Vagina (tissue), 2 donors: ENCODE measurements at regions not wholly inside any gene's neighbourhood (a gene's known extent, or its start where the extent isn't known, plus 50 kb on each side); places are given as distances from the start of the nearest gene placed in this dataset.
"Not testable (repeated sequence)": the region's sequence is repeated elsewhere in the genome, so short reads cannot be mapped to it uniquely, and the experiment has no call there.

Source experiments
- DNase-seq, 2 donors: peaks; one replicate each; pipeline ENCODE4 v3.0.0-alpha.2; 2017; ENCODE audit errors: extremely low spot score in 2 of 2
- H3K27ac ChIP-seq: fragments of 200-600 bp; sonication (generic); one replicate; pipeline ENCODE4 v1.5.1; 2019
- H3K27me3 ChIP-seq: fragments of 200-600 bp; sonication (generic); one replicate; pipeline ENCODE4 v1.5.1; 2019
- H3K36me3 ChIP-seq, 2 donors: fragments of 200-600 bp; sonication (generic); one replicate each; pipeline ENCODE4 v1.5.1; 2017 to 2019
- H3K4me1 ChIP-seq: fragments of 200-600 bp; sonication (generic); one replicate; pipeline ENCODE4 v1.5.1; 2019
- H3K4me3 ChIP-seq, 2 donors: fragments of 200-600 bp; sonication (generic); 1 replicate in 1 of 2; 2 replicates in 1 of 2; pipeline ENCODE4 v1.5.1; 2016 to 2019
- H3K9me3 ChIP-seq: fragments of 200-600 bp; sonication (generic); one replicate; pipeline ENCODE4 v1.5.1; 2019
- CTCF ChIP-seq, 3 experiments: fragments of 450-650 bp in 2 of 3; fragments of 200-600 bp in 1 of 3; sonication (generic) in 1 of 3; IDR thresholded peaks; one replicate each; pipeline ENCODE4 v1.5.1; 2017 to 2019; ENCODE audit warnings: antibody characterized with exemption in 3 of 3, mild to moderate bottlenecking in 2 of 3, moderate library complexity in 2 of 3
- POLR2A ChIP-seq, 2 donors: fragments of 450-650 bp; IDR thresholded peaks; one replicate each; pipeline ENCODE4 v1.6.1; 2017; ENCODE audit warnings: antibody characterized with exemption in 2 of 2, mild to moderate bottlenecking in 2 of 2, moderate library complexity in 2 of 2
- POLR2AphosphoS5 ChIP-seq, 2 donors: sonication (generic); formaldehyde crosslinking; IDR thresholded peaks; one replicate each; pipeline ENCODE4 v1.9.0; 2017; ENCODE audit warnings: antibody characterized with exemption in 2 of 2, mild to moderate bottlenecking in 2 of 2, low read depth in 1 of 2; ENCODE audit not compliant: insufficient read depth in 1 of 2
- intact Hi-C: fragments of 100-400 bp; cut with DNase I; formaldehyde crosslinking; loops from one replicate; pipeline ENCODE4 v1.15.1; 2023

GRCh38 chr18:29383311-29384273, 1206.7 kb upstream of the CDH2 start:
- H3K27me3 ChIP-seq = no peaks in the 10 kb centered on the region
- TF ChIP-seq POLR2AphosphoS5 (IDR thresholded peaks at IDR 0.05; ENCODE audit: insufficient read depth in 1 of 2, low read depth in 1 of 2) = no peak
- no peak for TF ChIP-seq POLR2A (IDR thresholded peaks at IDR 0.05)
- no peak for TF ChIP-seq CTCF (IDR thresholded peaks at IDR 0.05)
- H3K4me3 ChIP-seq = no peak overlapping the region
- no peak overlapping the region for H3K27ac ChIP-seq
- intact Hi-C loops = no loop called here
- no peak for DNase-seq
- H3K36me3 ChIP-seq = no peaks in the 10 kb centered on the region
- no peaks in the 10 kb centered on the region for H3K9me3 ChIP-seq
- no peaks in the 10 kb centered on the region for H3K4me1 ChIP-seq

GRCh38 chr18:29378651-29379136, 1201.8 kb upstream of the CDH2 start:
- Histone ChIP-seq H3K4me1 (no peaks in the 10 kb centered on the region), H3K27ac (no peak overlapping the region), H3K4me3 (no peak overlapping the region), H3K36me3 (no peaks in the 10 kb centered on the region), H3K27me3 (no peaks in the 10 kb centered on the region), H3K9me3 (no peaks in the 10 kb centered on the region)
- no peak for DNase-seq
- no peak for TF ChIP-seq POLR2A (IDR thresholded peaks at IDR 0.05)
- intact Hi-C loops = no loop called here

- Histone ChIP-seq H3K27ac (no peak overlapping the region), H3K27me3 (no peaks in the 10 kb centered on the region), H3K4me1 (no peaks in the 10 kb centered on the region), H3K9me3 (no peaks in the 10 kb centered on the region), H3K36me3 (no peaks in the 10 kb centered on the region), H3K4me3 (no peak overlapping the region)
- no peak for DNase-seq
- no peak for TF ChIP-seq POLR2A (IDR thresholded peaks at IDR 0.05)
- intact Hi-C loops = no loop called here
Measured at GRCh38 chr18:29377346-29377745, 1200.4 kb upstream of the CDH2 start.

GRCh38 chr18:29373000-29373399, 1196.1 kb upstream of the CDH2 start:
- TF ChIP-seq POLR2A (IDR thresholded peaks at IDR 0.05) (no peak), CTCF (IDR thresholded peaks at IDR 0.05) (no peak), POLR2AphosphoS5 (IDR thresholded peaks at IDR 0.05; ENCODE audit: insufficient read depth in 1 of 2, low read depth in 1 of 2) (no peak)
- no peak overlapping the region for H3K4me3 ChIP-seq
- intact Hi-C loops = no loop called here
- DNase-seq = no peak
- H3K4me1 ChIP-seq = no peaks in the 10 kb centered on the region
- H3K27me3 ChIP-seq = no peaks in the 10 kb centered on the region
- H3K36me3 ChIP-seq = no peaks in the 10 kb centered on the region
- no peaks in the 10 kb centered on the region for H3K9me3 ChIP-seq
- H3K27ac ChIP-seq = no peak overlapping the region

- no peak for TF ChIP-seq POLR2A (IDR thresholded peaks at IDR 0.05)
- no peak for TF ChIP-seq POLR2AphosphoS5 (IDR thresholded peaks at IDR 0.05; ENCODE audit: insufficient read depth in 1 of 2, low read depth in 1 of 2)
- TF ChIP-seq CTCF (IDR thresholded peaks at IDR 0.05) = no peak
- intact Hi-C loops = no loop called here
- Histone ChIP-seq H3K4me3 (no peak overlapping the region), H3K9me3 (no peaks in the 10 kb centered on the region), H3K4me1 (no peaks in the 10 kb centered on the region), H3K27me3 (no peaks in the 10 kb centered on the region), H3K36me3 (no peaks in the 10 kb centered on the region), H3K27ac (no peak overlapping the region)
- no peak for DNase-seq
Measured at GRCh38 chr18:29361843-29362242, 1184.9 kb upstream of the CDH2 start.

- H3K27me3 ChIP-seq, H3K9me3 ChIP-seq, H3K4me3 ChIP-seq, H3K4me1 ChIP-seq, DNase-seq, H3K36me3 ChIP-seq, intact Hi-C loops, H3K27ac ChIP-seq: not testable (repeated sequence)
Measured at GRCh38 chr18:29360659-29361058, 1183.7 kb upstream of the CDH2 start.

GRCh38 chr18:29359222-29359621, 1182.3 kb upstream of the CDH2 start:
- H3K9me3 ChIP-seq, H3K4me3 ChIP-seq, H3K36me3 ChIP-seq, H3K27me3 ChIP-seq, H3K27ac ChIP-seq, DNase-seq, H3K4me1 ChIP-seq, intact Hi-C loops: not testable (repeated sequence)
